Keratinocyte (primary cell): ENCODE measurements at regions not wholly inside any gene's neighbourhood (a gene's known extent, or its start where the extent isn't known, plus 50 kb on each side); places are given as distances from the start of the nearest gene placed in this dataset.
A peak's percentile ranks its signal among the peaks of the same experiment; 100 is the strongest.

ENCODE experiments used
- DNase-seq: peaks from one replicate; pipeline ENCODE4 v3.0.0-alpha.2; 2011; ENCODE audit warnings: low read depth, missing footprints, low spot score
- FAIRE-seq: peaks from 2 replicates; lab custom pipeline; 2011; peaks lifted over from hg19 to GRCh38; lab: Jason Lieb, UNC
- H2AFZ ChIP-seq: 2 replicates; pipeline ENCODE4 v1.6.0; 2012; ENCODE audit warnings: low read length, control low read depth, inconsistent platforms; ENCODE audit not compliant: control insufficient read depth
- H3K27ac ChIP-seq: 2 replicates; pipeline ENCODE4 v1.5.1; 2011; ENCODE audit warnings: low read length; ENCODE audit not compliant: control insufficient read depth, insufficient read depth
- H3K27me3 ChIP-seq: 3 replicates; pipeline ENCODE4 v1.6.0; 2011; ENCODE audit warnings: low read length; ENCODE audit not compliant: control insufficient read depth, insufficient read depth; ENCODE audit errors: extremely low read depth
- H3K36me3 ChIP-seq, 2 experiments: 2 replicates in 1 of 2; 3 replicates in 1 of 2; pipeline ENCODE4 v1.5.1; 2011; ENCODE audit warnings: low read length in 2 of 2, mild to moderate bottlenecking in 1 of 2; ENCODE audit not compliant: control insufficient read depth in 2 of 2, insufficient read depth in 2 of 2; ENCODE audit errors: extremely low read depth in 1 of 2
- H3K4me1 ChIP-seq: 3 replicates; pipeline ENCODE4 v1.5.1; 2011; ENCODE audit warnings: low read length; ENCODE audit not compliant: control insufficient read depth, insufficient read depth; ENCODE audit errors: extremely low read depth
- H3K4me2 ChIP-seq: 3 replicates; pipeline ENCODE4 v1.6.0; 2011; ENCODE audit warnings: low read depth, low read length; ENCODE audit not compliant: control insufficient read depth, insufficient read depth; ENCODE audit errors: extremely low read depth
- H3K4me3 ChIP-seq, 3 experiments: fragments of 200-600 bp in 1 of 3; sonication (generic) in 1 of 3; 2 replicates in 2 of 3; 3 replicates in 1 of 3; pipeline ENCODE4 v1.5.1; 2011 to 2016; ENCODE audit warnings: low read length in 3 of 3, mild to moderate bottlenecking in 3 of 3, control low read depth in 2 of 3, inconsistent platforms in 1 of 3, low read depth in 1 of 3, mixed read lengths in 1 of 3, mixed run types in 1 of 3, moderate library complexity in 1 of 3; ENCODE audit not compliant: control insufficient read depth in 2 of 3, insufficient read depth in 2 of 3; ENCODE audit errors: extremely low read depth in 1 of 3
- H3K79me2 ChIP-seq: 2 replicates; pipeline ENCODE4 v1.6.0; 2012; ENCODE audit warnings: low read length; ENCODE audit not compliant: control insufficient read depth, insufficient read depth
- H3K9ac ChIP-seq: 3 replicates; pipeline ENCODE4 v1.6.0; 2011; ENCODE audit warnings: low read length; ENCODE audit not compliant: control insufficient read depth, insufficient read depth; ENCODE audit errors: extremely low read depth
- H3K9me1 ChIP-seq: 3 replicates; pipeline ENCODE4 v1.6.0; 2011; ENCODE audit warnings: low read length; ENCODE audit not compliant: control insufficient read depth, insufficient read depth; ENCODE audit errors: extremely low read depth
- H3K9me3 ChIP-seq: 2 replicates; pipeline ENCODE4 v1.5.1; 2012; ENCODE audit warnings: low read depth, low read length; ENCODE audit not compliant: control insufficient read depth
- H4K20me1 ChIP-seq: 3 replicates; pipeline ENCODE4 v1.6.0; 2011; ENCODE audit warnings: low read length; ENCODE audit not compliant: control insufficient read depth, insufficient read depth; ENCODE audit errors: extremely low read depth
- EZH2 ChIP-seq: IDR thresholded peaks from one replicate; pipeline ENCODE4 v1.6.1; 2012; ENCODE audit warnings: inconsistent platforms, mild to moderate bottlenecking, low read length, moderate library complexity
- dilution Hi-C: fragments of 300-500 bp; cut with MboI; formaldehyde crosslinking; loops from one replicate; pipeline ENCODE4 v1.7.0; 2020; ENCODE audit warnings: low sequenced_read_pairs; ENCODE audit not compliant: extremely low pct_ligation_motif_present
- TF ChIP-seq, protein P1 (sequence below), 3 experiments: IDR thresholded peaks in 1 of 3; conservative IDR thresholded peaks in 1 of 3; optimal IDR thresholded peaks in 1 of 3; 2 replicates in 2 of 3; 3 replicates in 1 of 3; pipeline versions ENCODE3 to v1.5.1; 2011; ENCODE audit warnings: low read length in 3 of 3, mild to moderate bottlenecking in 3 of 3, moderate library complexity in 2 of 3, control low read depth in 1 of 3, inconsistent platforms in 1 of 3; ENCODE audit not compliant: insufficient read depth in 2 of 3; ENCODE audit errors: extremely low read depth in 1 of 3

DNA sequence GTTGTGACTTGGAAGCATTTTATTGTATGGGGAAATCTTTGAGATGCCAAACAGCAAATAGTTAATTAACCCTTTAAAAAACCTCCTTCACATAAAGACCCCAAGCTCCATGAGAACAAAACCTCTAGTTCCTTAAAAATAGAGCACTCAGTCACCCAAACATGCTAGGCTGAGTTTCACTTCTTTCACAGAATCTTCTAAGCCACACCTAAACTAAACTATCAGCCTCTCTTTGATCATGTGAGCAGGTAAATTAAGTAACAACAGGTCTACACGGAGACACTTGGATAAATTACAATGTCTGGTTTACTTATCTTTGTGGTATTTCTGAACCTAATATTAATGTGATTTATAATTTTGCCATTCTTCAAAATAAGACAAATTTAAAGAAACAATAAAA, 205.2 kb upstream of the MARCKS start:
- H3K36me3 ChIP-seq = no peaks in the 10 kb centered on the region
- no peaks in the 10 kb centered on the region for H3K27me3 ChIP-seq
- H3K4me2 ChIP-seq = no peak overlapping the region
- FAIRE-seq (no peak), DNase-seq (no peak)
- no peak overlapping the region for H3K27ac ChIP-seq
- H3K4me1 ChIP-seq = peaks cover 64% of the 10 kb centered on the region
- H3K9me3 ChIP-seq = no peaks in the 10 kb centered on the region
- dilution Hi-C loops = no loop called here
- H3K9ac ChIP-seq = no peak overlapping the region
- H3K79me2 ChIP-seq = no peaks in the 10 kb centered on the region
- no peak for TF ChIP-seq EZH2
- TF ChIP-seq, protein P1, sequence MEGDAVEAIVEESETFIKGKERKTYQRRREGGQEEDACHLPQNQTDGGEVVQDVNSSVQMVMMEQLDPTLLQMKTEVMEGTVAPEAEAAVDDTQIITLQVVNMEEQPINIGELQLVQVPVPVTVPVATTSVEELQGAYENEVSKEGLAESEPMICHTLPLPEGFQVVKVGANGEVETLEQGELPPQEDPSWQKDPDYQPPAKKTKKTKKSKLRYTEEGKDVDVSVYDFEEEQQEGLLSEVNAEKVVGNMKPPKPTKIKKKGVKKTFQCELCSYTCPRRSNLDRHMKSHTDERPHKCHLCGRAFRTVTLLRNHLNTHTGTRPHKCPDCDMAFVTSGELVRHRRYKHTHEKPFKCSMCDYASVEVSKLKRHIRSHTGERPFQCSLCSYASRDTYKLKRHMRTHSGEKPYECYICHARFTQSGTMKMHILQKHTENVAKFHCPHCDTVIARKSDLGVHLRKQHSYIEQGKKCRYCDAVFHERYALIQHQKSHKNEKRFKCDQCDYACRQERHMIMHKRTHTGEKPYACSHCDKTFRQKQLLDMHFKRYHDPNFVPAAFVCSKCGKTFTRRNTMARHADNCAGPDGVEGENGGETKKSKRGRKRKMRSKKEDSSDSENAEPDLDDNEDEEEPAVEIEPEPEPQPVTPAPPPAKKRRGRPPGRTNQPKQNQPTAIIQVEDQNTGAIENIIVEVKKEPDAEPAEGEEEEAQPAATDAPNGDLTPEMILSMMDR (optimal IDR thresholded peaks at IDR 0.05 in 1 of 3, IDR thresholded peaks at IDR 0.05 in 1 of 3, conservative IDR thresholded peaks at IDR 0.05 in 1 of 3; ENCODE audit: extremely low read depth in 1 of 3, insufficient read depth in 2 of 3, low read length in 3 of 3) = no peak
- no peaks in the 10 kb centered on the region for H4K20me1 ChIP-seq
- H3K4me3 ChIP-seq = no peak overlapping the region
- H3K9me1 ChIP-seq = no peaks in the 10 kb centered on the region
- H2AFZ ChIP-seq = no peak overlapping the region

DNA sequence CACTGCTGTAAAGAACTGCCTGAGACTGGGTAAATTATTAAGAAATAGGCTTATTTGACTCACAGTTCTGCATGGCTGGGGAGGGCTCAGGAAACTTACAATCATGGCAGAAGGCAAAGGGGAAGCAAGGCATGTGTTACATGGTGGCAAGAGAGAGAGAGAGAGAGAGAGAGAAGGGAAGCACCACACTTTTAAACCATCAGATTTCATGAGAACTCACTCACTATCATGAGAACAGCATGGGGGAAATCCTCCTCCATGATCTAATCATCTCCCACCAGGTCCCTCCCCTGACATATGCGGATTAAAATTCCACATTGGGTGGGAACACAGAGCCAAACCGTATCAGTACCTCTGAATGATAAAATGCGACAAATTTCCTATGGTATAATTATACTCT, 203.9 kb upstream of the MARCKS start:
- Histone ChIP-seq H3K9me1 (no peaks in the 10 kb centered on the region), H3K27me3 (no peaks in the 10 kb centered on the region), H3K9me3 (no peaks in the 10 kb centered on the region), H3K9ac (no peak overlapping the region), H3K27ac (peak overlapping the region; percentile 52), H4K20me1 (no peaks in the 10 kb centered on the region), H3K4me3 (peak overlapping the region in 1 of 3 experiments; percentile 5), H3K36me3 (no peaks in the 10 kb centered on the region), H3K4me1 (peaks cover 55% of the 10 kb centered on the region), H2AFZ (no peak overlapping the region), H3K79me2 (no peaks in the 10 kb centered on the region), H3K4me2 (no peak overlapping the region)
- FAIRE-seq = peak; percentile 17
- dilution Hi-C loops = no loop called here
- TF ChIP-seq, protein P1 (optimal IDR thresholded peaks at IDR 0.05 in 1 of 3, IDR thresholded peaks at IDR 0.05 in 1 of 3, conservative IDR thresholded peaks at IDR 0.05 in 1 of 3; ENCODE audit: extremely low read depth in 1 of 3, insufficient read depth in 2 of 3, low read length in 3 of 3) = no peak
- no peak for TF ChIP-seq EZH2
- no peak for DNase-seq
